Muscle of leg (tissue), 3 donors: ENCODE measurements at regions not wholly inside any gene's neighbourhood (a gene's known extent, or its start where the extent isn't known, plus 50 kb on each side); places are given as distances from the start of the nearest gene placed in this dataset.
A peak's percentile ranks its signal among the peaks of the same experiment; 100 is the strongest.

Experiments used
- DNase-seq: peaks from one replicate; pipeline ENCODE4 v3.0.0; 2013
- H3K27ac ChIP-seq: one replicate; pipeline ENCODE4 v1.5.1; 2013; ENCODE audit warnings: mild to moderate bottlenecking, low read length, control low read depth
- H3K27me3 ChIP-seq: one replicate; pipeline ENCODE4 v1.6.1; 2013; ENCODE audit warnings: low read length; ENCODE audit not compliant: control insufficient read depth, insufficient read depth
- H3K36me3 ChIP-seq: one replicate; pipeline ENCODE4 v1.6.1; 2013; ENCODE audit warnings: low read length; ENCODE audit not compliant: control insufficient read depth, insufficient read depth
- H3K4me1 ChIP-seq: one replicate; pipeline ENCODE4 v1.6.1; 2013; ENCODE audit warnings: low read length; ENCODE audit not compliant: control insufficient read depth, insufficient read depth
- H3K4me3 ChIP-seq: one replicate; pipeline ENCODE4 v1.5.1; 2013; ENCODE audit warnings: low read length, control low read depth
- H3K9me3 ChIP-seq: replicated peaks from 2 replicates; pipeline ENCODE4 v1.6.1; 2013; ENCODE audit warnings: low read depth, low read length; ENCODE audit not compliant: control insufficient read depth
- WGBS: methylation state at CpG from one replicate; pipeline ENCODE4 v1.1.5; 2013; ENCODE audit warnings: missing lambda C conversion rate; ENCODE audit not compliant: insufficient coverage; 5-methylcytosine and 5-hydroxymethylcytosine counted together

DNA sequence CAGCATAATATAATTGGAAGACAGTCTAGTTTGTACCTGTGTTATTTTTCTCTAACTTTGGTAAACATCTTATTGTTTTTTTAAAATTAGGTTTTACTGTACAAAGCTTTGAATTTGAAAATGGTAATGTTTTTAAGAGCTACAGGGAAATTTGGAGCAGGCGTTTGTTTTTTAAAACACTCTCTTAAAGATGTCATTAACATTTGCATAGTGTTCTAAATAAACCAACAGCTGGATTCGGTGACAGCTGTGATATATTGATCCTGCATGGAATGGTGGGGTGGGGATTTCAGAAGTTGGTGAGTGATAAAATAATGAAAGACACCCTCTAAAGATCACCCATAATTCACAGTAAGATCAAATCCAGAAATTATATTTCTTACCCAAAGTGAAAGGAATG is 97.9 kb upstream of the PRL start:
- Histone ChIP-seq H3K27me3 (no peaks in the 10 kb centered on the region), H3K9me3 (no peaks in the 10 kb centered on the region), H3K36me3 (no peaks in the 10 kb centered on the region), H3K4me1 (no peaks in the 10 kb centered on the region), H3K27ac (no peak overlapping the region), H3K4me3 (no peak overlapping the region)
- WGBS: no CpG with 5 or more reads among the region's 2 CpGs
- DNase-seq: no peak

DNA sequence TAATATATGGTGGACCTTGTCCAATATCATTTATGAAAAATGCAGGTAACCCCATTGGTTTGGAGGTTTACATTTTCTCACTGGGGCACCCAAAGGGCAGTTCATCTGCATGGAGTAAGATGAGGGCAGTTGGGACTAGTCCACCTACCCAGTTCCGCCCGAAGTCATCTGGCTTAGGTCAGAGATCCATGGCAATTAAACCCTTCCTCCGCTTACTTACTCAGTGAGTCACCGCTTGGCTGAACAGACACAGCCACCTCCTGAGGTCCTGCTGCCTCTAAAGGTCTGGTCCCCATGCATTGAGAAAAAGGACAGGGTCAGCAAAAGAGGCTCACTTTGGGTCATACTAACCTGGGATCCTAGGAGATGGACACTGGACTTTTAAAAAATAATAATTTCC is 102.9 kb upstream of the PRL start:
- Histone ChIP-seq H3K36me3 (no peaks in the 10 kb centered on the region), H3K4me1 (no peaks in the 10 kb centered on the region), H3K27me3 (no peaks in the 10 kb centered on the region), H3K9me3 (no peaks in the 10 kb centered on the region), H3K4me3 (no peak overlapping the region), H3K27ac (no peak overlapping the region)
- no peak for DNase-seq
- WGBS: 70% methylated on average over 2 of the region's 4 CpGs

DNA sequence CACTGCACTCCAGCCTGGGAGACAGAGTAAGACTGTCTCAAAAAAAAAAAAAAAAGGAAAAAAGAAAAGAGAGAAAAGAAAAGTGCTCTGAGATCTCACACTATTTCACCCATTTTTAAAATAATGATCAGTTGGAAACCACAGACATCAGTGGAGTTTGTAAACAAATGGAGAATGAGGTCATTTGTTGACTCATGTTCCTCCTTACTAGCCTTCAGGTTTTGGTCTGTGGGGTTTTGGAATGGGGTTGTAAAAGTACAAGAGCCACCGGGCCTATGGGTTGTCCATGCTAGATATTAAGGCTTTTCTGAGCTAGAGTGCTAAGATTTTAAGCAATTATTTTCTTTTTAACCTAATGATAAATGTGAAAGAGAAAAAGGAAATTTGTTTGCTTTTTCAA is 104.4 kb upstream of the PRL start:
- Histone ChIP-seq H3K27me3 (no peaks in the 10 kb centered on the region), H3K36me3 (no peaks in the 10 kb centered on the region), H3K4me1 (no peaks in the 10 kb centered on the region), H3K27ac (no peak overlapping the region), H3K9me3 (no peaks in the 10 kb centered on the region), H3K4me3 (no peak overlapping the region)
- no CpG with 5 or more reads among the region's 1 CpG for WGBS
- no peak for DNase-seq

DNA sequence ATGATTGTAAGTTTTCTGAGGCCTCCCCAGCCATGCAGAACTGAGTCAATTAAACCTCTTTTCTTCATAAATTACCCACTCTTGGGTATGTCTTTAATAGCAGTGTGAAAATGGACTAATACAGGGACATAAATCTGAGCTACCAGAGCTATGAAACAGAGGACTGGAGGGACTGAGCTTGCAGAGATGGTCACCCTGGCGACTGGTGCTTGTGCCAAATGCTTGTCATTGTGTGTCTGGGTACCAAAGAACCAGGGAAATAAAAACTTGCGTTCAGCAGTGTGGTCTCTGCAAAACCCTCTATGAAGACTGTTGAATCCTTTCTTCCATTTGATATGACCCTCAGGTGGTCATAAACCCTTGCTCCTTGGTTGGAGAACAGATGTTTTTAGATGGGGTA is 105.1 kb upstream of the PRL start:
- Histone ChIP-seq H3K27me3 (no peaks in the 10 kb centered on the region), H3K4me3 (no peak overlapping the region), H3K4me1 (no peaks in the 10 kb centered on the region), H3K27ac (no peak overlapping the region), H3K36me3 (no peaks in the 10 kb centered on the region), H3K9me3 (no peaks in the 10 kb centered on the region)
- DNase-seq: no peak
- WGBS: 100% methylated on average over 2 of the region's 2 CpGs

DNA sequence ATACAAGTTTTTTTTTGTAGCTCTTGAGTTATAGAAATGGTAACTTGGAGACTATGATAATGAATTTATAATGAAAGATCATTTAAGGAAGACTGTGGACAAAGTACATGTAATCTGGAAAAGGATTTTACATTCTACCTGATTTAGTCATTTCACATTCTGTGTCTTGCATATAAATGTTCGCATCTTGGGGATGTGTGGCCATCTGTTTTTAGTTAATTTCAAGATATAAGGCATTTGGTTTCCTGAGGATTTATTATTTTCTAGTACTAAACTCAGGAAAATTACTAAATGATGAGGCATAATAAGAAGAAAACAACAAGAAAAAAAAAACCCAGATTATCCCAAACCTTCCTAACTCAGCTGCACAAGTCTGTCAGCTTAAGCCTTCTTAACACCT is 112.7 kb upstream of the PRL start:
- H3K4me1 ChIP-seq: no peaks in the 10 kb centered on the region
- no peak for DNase-seq
- no peaks in the 10 kb centered on the region for H3K36me3 ChIP-seq
- no peak overlapping the region for H3K4me3 ChIP-seq
- H3K27ac ChIP-seq: no peak overlapping the region
- WGBS: no CpG with 5 or more reads among the region's 1 CpG
- no peaks in the 10 kb centered on the region for H3K9me3 ChIP-seq
- no peaks in the 10 kb centered on the region for H3K27me3 ChIP-seq

DNA sequence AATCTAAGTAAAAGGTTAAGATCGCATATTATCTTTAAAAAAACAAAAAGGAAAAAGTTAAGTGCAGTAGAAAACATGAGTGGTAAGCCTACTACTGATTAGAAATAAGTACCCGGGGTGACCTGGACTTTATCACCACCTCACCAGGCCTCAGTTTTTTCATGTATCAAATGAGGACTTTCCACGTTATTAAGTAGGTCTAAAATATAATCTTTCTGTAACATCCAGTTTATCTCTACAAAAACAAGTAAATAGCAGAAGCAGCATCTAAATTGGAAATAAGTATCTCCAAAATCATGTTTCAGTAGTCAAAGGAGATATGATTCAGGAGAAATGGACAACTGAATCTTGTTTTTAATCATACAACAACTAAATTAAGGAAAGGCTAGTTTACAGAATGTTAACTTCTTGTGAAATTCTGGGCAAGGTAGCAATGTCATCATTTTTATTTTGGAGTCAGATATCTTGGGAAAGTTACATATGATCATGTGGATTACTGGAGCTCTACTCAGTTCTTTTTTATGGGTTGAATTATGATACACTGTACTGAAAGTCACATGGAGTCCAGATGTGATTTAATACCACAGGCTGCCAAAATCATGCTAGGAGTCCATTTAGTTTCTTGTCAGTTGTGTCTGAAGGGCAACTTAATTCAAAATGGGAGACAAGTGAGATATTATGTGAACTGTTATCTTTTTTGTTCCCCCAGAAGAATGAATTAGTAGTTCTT is 114.7 kb upstream of the PRL start:
- H3K36me3 ChIP-seq: no peaks in the 10 kb centered on the region
- no peaks in the 10 kb centered on the region for H3K4me1 ChIP-seq
- no peak overlapping the region for H3K27ac ChIP-seq
- H3K9me3 ChIP-seq: no peaks in the 10 kb centered on the region
- no peaks in the 10 kb centered on the region for H3K27me3 ChIP-seq
- DNase-seq: peak; percentile 79
- H3K4me3 ChIP-seq: no peak overlapping the region
- no CpG with 5 or more reads among the region's 3 CpGs for WGBS

DNA sequence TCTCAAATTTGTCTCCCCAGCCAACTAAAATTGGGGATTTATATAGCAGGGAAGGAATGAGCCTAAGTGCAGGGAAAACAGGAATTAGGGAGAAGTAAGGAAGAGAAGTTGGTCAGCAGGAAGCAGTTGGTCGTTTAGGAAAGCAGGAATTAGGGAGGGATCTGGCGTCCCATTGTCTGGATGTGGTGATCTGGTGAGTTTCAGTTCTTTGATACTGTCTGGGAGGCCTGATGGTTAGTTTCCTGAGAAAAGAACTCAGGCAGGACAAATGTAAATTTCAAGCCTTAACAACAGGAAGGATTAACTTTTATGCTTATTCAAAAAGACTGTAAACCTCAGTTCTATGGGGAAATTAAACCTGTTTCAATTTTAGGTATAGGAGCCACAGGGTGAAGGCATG is 116.2 kb upstream of the PRL start:
- Histone ChIP-seq H3K27ac (no peak overlapping the region), H3K4me3 (no peak overlapping the region), H3K27me3 (no peaks in the 10 kb centered on the region), H3K4me1 (no peaks in the 10 kb centered on the region), H3K36me3 (no peaks in the 10 kb centered on the region), H3K9me3 (peaks cover under 1% of the 10 kb centered on the region)
- DNase-seq: no peak
- WGBS: 0% methylated on average over 1 of the region's 2 CpGs

DNA sequence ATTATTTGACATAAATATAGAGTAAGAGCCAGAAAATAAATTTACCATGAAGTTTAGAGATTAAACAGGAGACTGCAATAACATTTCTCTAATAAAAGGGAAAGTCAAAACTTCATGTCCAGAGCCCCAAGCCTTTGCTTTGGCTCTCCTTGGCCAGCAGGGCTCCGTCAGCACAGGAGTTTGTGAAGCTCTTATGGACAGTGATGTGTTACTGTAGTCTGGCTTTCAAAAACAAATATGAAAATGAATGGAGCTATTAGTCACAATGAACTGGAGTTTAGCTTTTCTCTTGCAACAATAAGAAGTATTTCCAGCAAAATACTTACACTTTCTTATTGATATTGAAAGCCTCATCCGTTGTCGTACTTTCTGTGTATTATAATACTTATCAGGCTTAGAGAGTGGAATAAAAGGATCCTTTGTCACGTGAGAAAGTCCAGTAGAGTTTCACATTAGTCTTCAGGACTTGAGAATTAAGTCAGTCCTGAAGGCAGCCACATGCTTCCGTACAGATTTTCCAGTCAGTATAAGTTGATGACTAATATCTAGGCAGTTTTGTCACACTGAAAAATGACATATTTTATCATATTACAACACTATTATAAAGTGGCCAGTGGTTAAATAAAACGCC is 117.0 kb upstream of the PRL start:
- H3K4me1 ChIP-seq: no peaks in the 10 kb centered on the region
- no peak overlapping the region for H3K4me3 ChIP-seq
- no peaks in the 10 kb centered on the region for H3K27me3 ChIP-seq
- H3K36me3 ChIP-seq: no peaks in the 10 kb centered on the region
- no peak overlapping the region for H3K27ac ChIP-seq
- WGBS: no CpG with 5 or more reads among the region's 6 CpGs
- peaks cover 6% of the 10 kb centered on the region for H3K9me3 ChIP-seq
- no peak for DNase-seq

DNA sequence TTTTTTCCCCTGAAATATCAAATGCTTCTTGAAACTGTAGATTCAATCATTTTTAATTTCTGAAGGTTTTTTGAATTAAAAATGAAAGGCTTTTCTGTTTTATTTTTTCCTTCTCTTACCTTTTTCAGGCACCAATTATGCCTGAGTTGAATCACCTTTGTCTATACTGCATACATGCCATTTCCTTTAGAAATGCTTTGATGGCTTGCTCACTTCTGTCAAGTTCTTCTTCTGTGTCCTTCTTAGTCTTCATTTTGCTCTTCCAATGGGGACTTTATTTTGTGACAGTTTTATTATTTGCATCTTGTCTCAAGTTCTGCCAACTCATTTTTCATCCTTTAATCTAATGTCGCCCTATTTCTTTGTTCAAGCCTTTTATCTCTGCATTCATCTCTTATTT is 121.9 kb upstream of the PRL start:
- no peak for DNase-seq
- H3K36me3 ChIP-seq: no peaks in the 10 kb centered on the region
- peaks cover 15% of the 10 kb centered on the region for H3K9me3 ChIP-seq
- no peaks in the 10 kb centered on the region for H3K27me3 ChIP-seq
- no peak overlapping the region for H3K27ac ChIP-seq
- H3K4me3 ChIP-seq: no peak overlapping the region
- H3K4me1 ChIP-seq: no peaks in the 10 kb centered on the region
- WGBS: no CpG with 5 or more reads among the region's 1 CpG

DNA sequence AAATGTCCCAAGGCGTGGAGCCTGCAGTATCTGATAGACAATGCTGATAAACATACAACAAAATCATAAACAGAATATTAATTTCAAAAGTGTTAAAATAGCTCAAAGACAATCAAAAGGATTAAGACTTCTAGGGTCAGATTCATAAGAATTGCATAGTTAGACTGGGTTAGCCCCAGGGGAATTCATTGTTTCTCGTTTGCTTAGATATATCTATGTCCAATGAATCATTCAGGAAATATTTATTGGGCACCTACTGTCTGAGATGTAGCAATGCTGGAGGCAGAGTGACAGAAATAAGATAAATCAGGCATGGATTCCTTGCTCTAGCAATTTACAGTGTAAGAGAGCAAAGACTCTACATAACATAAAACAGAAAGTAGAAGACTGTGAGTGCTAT is 124.4 kb upstream of the PRL start:
- no peak overlapping the region for H3K4me3 ChIP-seq
- no peaks in the 10 kb centered on the region for H3K4me1 ChIP-seq
- no peaks in the 10 kb centered on the region for H3K36me3 ChIP-seq
- H3K27ac ChIP-seq: no peak overlapping the region
- H3K27me3 ChIP-seq: no peaks in the 10 kb centered on the region
- DNase-seq: no peak
- peaks cover 15% of the 10 kb centered on the region for H3K9me3 ChIP-seq
- WGBS: no CpG with 5 or more reads among the region's 2 CpGs

DNA sequence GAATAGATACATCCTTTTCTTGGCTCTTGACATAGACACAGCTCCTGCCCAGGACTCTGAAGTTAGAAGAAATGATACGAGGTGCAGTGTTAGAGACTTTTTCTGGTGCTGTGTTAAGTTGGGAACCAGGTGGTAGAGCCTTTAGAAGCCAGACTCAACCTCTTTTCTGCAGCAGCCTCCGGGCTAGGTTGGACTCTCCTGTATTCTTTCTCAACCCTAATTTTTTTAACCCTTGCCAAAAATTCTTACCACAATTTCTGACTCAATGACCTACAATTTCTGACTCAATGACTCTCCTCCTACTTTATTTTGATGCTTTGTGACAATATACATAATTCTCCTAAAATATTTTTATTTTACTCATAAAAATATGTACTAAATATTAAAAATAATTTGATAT is 127.4 kb upstream of the PRL start:
- Histone ChIP-seq H3K27ac (no peak overlapping the region), H3K36me3 (no peaks in the 10 kb centered on the region), H3K27me3 (no peaks in the 10 kb centered on the region), H3K4me3 (no peak overlapping the region), H3K4me1 (no peaks in the 10 kb centered on the region), H3K9me3 (peaks cover 7% of the 10 kb centered on the region)
- DNase-seq: no peak
- WGBS: no CpG with 5 or more reads among the region's 2 CpGs
